CD4-positive, alpha-beta T cell (primary cell): ENCODE measurements at regions not wholly inside any gene's neighbourhood (a gene's known extent, or its start where the extent isn't known, plus 50 kb on each side); places are given as distances from the start of the nearest gene placed in this dataset.

ENCODE experiments used
- ATAC-seq: fragments of 200-7000 bp; cut with Tn5 transposase; one replicate; pipeline ENCODE4 v1.10.0; 2022; ENCODE audit warnings: mild to moderate bottlenecking; ENCODE audit not compliant: poor library complexity
- CTCF ChIA-PET: fragments of 350-600 bp; sonication (Branson Sonifier 250); formaldehyde crosslinking; loops from one replicate; lab custom pipeline; 2021; ENCODE audit warnings: antibody characterized with exemption, inconsistent platforms; lab: Charles Lee
- POLR2A ChIA-PET: fragments of 350-600 bp; sonication (Branson Sonifier 250); formaldehyde crosslinking; loops from one replicate; lab custom pipeline; 2021; ENCODE audit warnings: antibody characterized with exemption, inconsistent platforms; lab: Charles Lee
- DNase-seq, 14 experiments: peaks; one replicate each; pipeline ENCODE4 v3.0.0-alpha.2; 2013 to 2020; ENCODE audit warnings: mixed read lengths in 2 of 14
- H3K27ac ChIP-seq, 2 donors: one replicate each; pipeline versions ENCODE4 v1.5.1 to v1.7.0; 2013; ENCODE audit warnings: low read length in 2 of 2, low read depth in 1 of 2, mild to moderate bottlenecking in 1 of 2
- H3K27me3 ChIP-seq, 2 experiments: 1 replicate in 1 of 2; 2 replicates in 1 of 2; pipeline versions ENCODE4 v1.6.1 to v1.7.0; 2013; ENCODE audit warnings: low read length in 2 of 2, control low read depth in 1 of 2, mild to moderate bottlenecking in 1 of 2, moderate library complexity in 1 of 2; ENCODE audit not compliant: insufficient read depth in 2 of 2, control insufficient read depth in 1 of 2
- H3K36me3 ChIP-seq: one replicate; pipeline ENCODE4 v1.6.1; 2013; ENCODE audit warnings: low read length, control low read depth; ENCODE audit not compliant: insufficient read depth
- H3K4me1 ChIP-seq: one replicate; pipeline ENCODE4 v1.6.1; 2013; ENCODE audit warnings: low read length, control low read depth; ENCODE audit not compliant: insufficient read depth
- H3K4me3 ChIP-seq: one replicate; pipeline ENCODE4 v1.5.1; 2013; ENCODE audit warnings: mild to moderate bottlenecking, low read length, moderate library complexity
- H3K9me3 ChIP-seq, 2 experiments: 1 replicate in 1 of 2; 2 replicates in 1 of 2; pipeline versions ENCODE4 v1.6.1 to v1.7.0; 2013; ENCODE audit warnings: low read length in 2 of 2, mild to moderate bottlenecking in 2 of 2, control low read depth in 1 of 2, moderate library complexity in 1 of 2; ENCODE audit not compliant: control insufficient read depth in 1 of 2, insufficient read depth in 1 of 2
- H3K27ac Mint-ChIP-seq: one replicate; pipeline ENCODE4 v1.8.0; 2020; ENCODE audit warnings: mixed read lengths
- H3K27me3 Mint-ChIP-seq: one replicate; pipeline ENCODE4 v1.8.0; 2021; ENCODE audit warnings: mixed read lengths
- H3K36me3 Mint-ChIP-seq: one replicate; pipeline ENCODE4 v1.8.0; 2021; ENCODE audit warnings: low read depth, mixed read lengths
- H3K4me1 Mint-ChIP-seq: one replicate; pipeline ENCODE4 v1.8.0; 2021; ENCODE audit warnings: low read depth, mixed read lengths
- H3K4me3 Mint-ChIP-seq: one replicate; pipeline ENCODE4 v1.8.0; 2020; ENCODE audit warnings: mild to moderate bottlenecking, mixed read lengths
- H3K9me3 Mint-ChIP-seq: one replicate; pipeline ENCODE4 v1.8.0; 2020; ENCODE audit warnings: mixed read lengths
- CTCF ChIP-seq: fragments of 200-600 bp; IDR thresholded peaks from one replicate; pipeline ENCODE4 v1.8.0; 2022; ENCODE audit warnings: antibody characterized with exemption, mild to moderate bottlenecking
- intact Hi-C, 2 experiments: fragments of 100-400 bp; cut with DNase I in 1 of 2; cut with micrococcal nuclease in 1 of 2; formaldehyde crosslinking; loops; one replicate each; pipeline versions ENCODE4 v1.15.1 to v1.9.0; 2023 to 2025; cut with DNase I, micrococcal nuclease

DNA sequence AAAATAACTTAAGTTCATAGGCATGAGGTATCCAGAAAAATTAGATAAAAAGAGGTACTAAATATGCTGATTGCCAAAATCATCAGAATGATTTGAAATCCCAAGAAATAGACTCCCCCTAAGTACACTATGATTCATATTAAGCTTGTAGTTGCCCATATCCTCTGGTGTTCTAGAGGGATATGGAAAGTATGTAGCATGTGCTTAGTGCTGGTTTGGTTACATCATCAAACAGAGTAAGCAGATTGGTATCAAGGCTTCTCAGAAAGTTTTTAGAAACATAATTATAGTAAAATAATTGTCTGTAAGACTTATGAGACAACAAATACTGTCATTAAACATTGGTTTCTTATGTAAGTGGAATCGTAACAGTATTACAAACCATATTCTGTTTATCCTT lies 166.4 kb downstream of the FAXC start:
- Histone ChIP-seq H3K4me3 (no peak overlapping the region), H3K27ac (no peak overlapping the region), H3K4me1 (no peaks in the 10 kb centered on the region), H3K27me3 (no peaks in the 10 kb centered on the region), H3K36me3 (no peaks in the 10 kb centered on the region), H3K9me3 (peaks cover 0 to 14% of the 10 kb centered on the region in 2 experiments)
- Mint-ChIP-seq H3K4me3 (no peak overlapping the region), H3K27me3 (peaks cover 26% of the 10 kb centered on the region), H3K27ac (no peak overlapping the region), H3K9me3 (peaks cover 15% of the 10 kb centered on the region), H3K4me1 (no peaks in the 10 kb centered on the region), H3K36me3 (no peaks in the 10 kb centered on the region)
- TF ChIP-seq CTCF: no peak
- CTCF ChIA-PET: no interaction called here
- DNase-seq: no peak
- no peak for ATAC-seq
- POLR2A ChIA-PET: no interaction called here
- intact Hi-C loops: no loop called here

GRCh38 chr6:99181174-99181573 lies 168.3 kb downstream of the FAXC start:
- peaks cover 15% of the 10 kb centered on the region for H3K9me3 Mint-ChIP-seq
- H3K27me3 ChIP-seq: no peaks in the 10 kb centered on the region
- no peaks in the 10 kb centered on the region for H3K4me1 Mint-ChIP-seq
- peaks cover 0 to 14% of the 10 kb centered on the region in 2 experiments for H3K9me3 ChIP-seq
- no peak for DNase-seq
- CTCF ChIA-PET: no interaction called here
- intact Hi-C loops: no loop called here
- no peak overlapping the region for H3K27ac Mint-ChIP-seq
- POLR2A ChIA-PET: no interaction called here
- H3K27me3 Mint-ChIP-seq: peaks cover 14% of the 10 kb centered on the region
- no peak overlapping the region for H3K4me3 ChIP-seq
- no peak overlapping the region for H3K4me3 Mint-ChIP-seq
- H3K4me1 ChIP-seq: no peaks in the 10 kb centered on the region
- no peaks in the 10 kb centered on the region for H3K36me3 ChIP-seq
- H3K36me3 Mint-ChIP-seq: no peaks in the 10 kb centered on the region
- no peak for ATAC-seq
- H3K27ac ChIP-seq: no peak overlapping the region
- no peak for TF ChIP-seq CTCF

GRCh38 chr6:99178168-99178567 lies 171.3 kb downstream of the FAXC start:
- intact Hi-C loops: no loop called here

More at GRCh38 chr6:99178168-99178567, 171.3 kb downstream of the FAXC start:
- peaks cover 13% of the 10 kb centered on the region for H3K9me3 Mint-ChIP-seq
- no peaks in the 10 kb centered on the region for H3K36me3 Mint-ChIP-seq
- no peak overlapping the region for H3K4me3 ChIP-seq
- no peaks in the 10 kb centered on the region for H3K27me3 Mint-ChIP-seq
- CTCF ChIA-PET: no interaction called here
- TF ChIP-seq CTCF: no peak
- H3K4me1 ChIP-seq: no peaks in the 10 kb centered on the region
- POLR2A ChIA-PET: no interaction called here
- no peak overlapping the region for H3K4me3 Mint-ChIP-seq
- H3K27ac ChIP-seq: no peak overlapping the region
- H3K27me3 ChIP-seq: no peaks in the 10 kb centered on the region
- H3K9me3 ChIP-seq: peaks cover 0 to 14% of the 10 kb centered on the region in 2 experiments
- DNase-seq (no peak), ATAC-seq (no peak)
- no peak overlapping the region for H3K27ac Mint-ChIP-seq
- H3K36me3 ChIP-seq: no peaks in the 10 kb centered on the region
- H3K4me1 Mint-ChIP-seq: no peaks in the 10 kb centered on the region
